AG04450 (cell line): ENCODE measurements at regions not wholly inside any gene's neighbourhood (a gene's known extent, or its start where the extent isn't known, plus 50 kb on each side); places are given as distances from the start of the nearest gene placed in this dataset.

Source experiments
- CTCF ChIA-PET: fragments of 300-600, 350-600 bp; formaldehyde crosslinking; extraction: SDS; loops from one replicate; lab custom pipeline; 2022; ENCODE audit warnings: antibody characterized with exemption, inconsistent platforms; lab: Charles Lee
- POLR2A ChIA-PET: fragments of 350-600 bp; formaldehyde crosslinking; extraction: SDS; loops from one replicate; lab custom pipeline; 2021; ENCODE audit warnings: antibody characterized with exemption, inconsistent platforms; lab: Yijun Ruan, JAX
- DNase-seq: peaks from one replicate; pipeline ENCODE4 v3.0.0-alpha.2; 2011; ENCODE audit warnings: low read depth, low spot score
- H3K27ac ChIP-seq: one replicate; pipeline ENCODE4 v1.5.1; 2012; ENCODE audit warnings: low read depth, low read length, control low read depth
- H3K27me3 ChIP-seq: one replicate; pipeline ENCODE4 v1.6.0; 2012; ENCODE audit warnings: low read length; ENCODE audit not compliant: control insufficient read depth, insufficient read depth
- H3K4me3 ChIP-seq: 2 replicates; pipeline ENCODE4 v1.5.1; 2011; ENCODE audit warnings: mild to moderate bottlenecking, low read depth, low read length, control low read depth
- H3K9me3 ChIP-seq: 2 replicates; pipeline ENCODE4 v1.5.1; 2012; ENCODE audit warnings: low read length; ENCODE audit not compliant: control insufficient read depth, insufficient read depth
- CTCF ChIP-seq: IDR thresholded peaks from 2 replicates; pipeline ENCODE4 v1.5.1; 2011; ENCODE audit warnings: low read depth, low read length, control low read depth, inconsistent platforms

GRCh38 chr12:13376610-13377373, 180.3 kb downstream of the EMP1 start:
- H3K9me3 ChIP-seq = no peaks in the 10 kb centered on the region
- CTCF ChIA-PET = no interaction called here
- TF ChIP-seq CTCF = no peak
- H3K27me3 ChIP-seq = peaks cover 4% of the 10 kb centered on the region
- H3K27ac ChIP-seq = no peak overlapping the region
- DNase-seq = no peak
- H3K4me3 ChIP-seq = no peak overlapping the region
- POLR2A ChIA-PET = no interaction called here

- no peak for DNase-seq
- H3K27ac ChIP-seq = no peak overlapping the region
- TF ChIP-seq CTCF = no peak
- H3K4me3 ChIP-seq = no peak overlapping the region
- H3K27me3 ChIP-seq = peaks cover 4% of the 10 kb centered on the region
- POLR2A ChIA-PET = no interaction called here
- CTCF ChIA-PET = no interaction called here
- H3K9me3 ChIP-seq = no peaks in the 10 kb centered on the region
Observed at GRCh38 chr12:13375583-13376345, 179.2 kb downstream of the EMP1 start.

- H3K27me3 ChIP-seq = peaks cover 4% of the 10 kb centered on the region
- no peak for DNase-seq
- H3K27ac ChIP-seq = no peak overlapping the region
- no peak overlapping the region for H3K4me3 ChIP-seq
- CTCF ChIA-PET = interaction anchor here (0.6 to 1.2 kb wide), 2 partner anchors 13 to 58 kb away, joined by 4 to 5 read pairs; no protein-coding TSS in a partner anchor
- POLR2A ChIA-PET = no interaction called here
- H3K9me3 ChIP-seq = no peaks in the 10 kb centered on the region
- TF ChIP-seq CTCF = no peak
Observed at GRCh38 chr12:13374793-13375192, 178.3 kb downstream of the EMP1 start.

- DNase-seq = no peak
- Histone ChIP-seq H3K27ac (no peak overlapping the region), H3K9me3 (no peaks in the 10 kb centered on the region), H3K27me3 (peaks cover 4% of the 10 kb centered on the region), H3K4me3 (no peak overlapping the region)
- ChIA-PET CTCF (no interaction called here), POLR2A (no interaction called here)
- TF ChIP-seq CTCF = no peak
Observed at GRCh38 chr12:13373803-13374202, 177.3 kb downstream of the EMP1 start.

- Histone ChIP-seq H3K9me3 (no peaks in the 10 kb centered on the region), H3K27ac (no peak overlapping the region), H3K4me3 (no peak overlapping the region), H3K27me3 (peaks cover 4% of the 10 kb centered on the region)
- ChIA-PET POLR2A (no interaction called here), CTCF (no interaction called here)
- no peak for TF ChIP-seq CTCF
- DNase-seq = no peak
Observed at GRCh38 chr12:13373131-13373530, 176.6 kb downstream of the EMP1 start.
